ENCODE measurements at regions not wholly inside any gene's neighbourhood (a gene's known extent, or its start where the extent isn't known, plus 50 kb on each side); places are given as distances from the start of the nearest gene placed in this dataset.

GRCh38 chr3:31433679-31433992 is 99.1 kb upstream of the STT3B start:
- CTCF ChIA-PET = no interaction called here
- Histone ChIP-seq H3K4me2 (no peak overlapping the region), H3K4me3 (no peak overlapping the region), H3K9me2 (ENCODE audit: insufficient read depth) (no peaks in the 10 kb centered on the region), H2AFZ (no peak overlapping the region), H3K4me1 (replicated peaks; ENCODE audit: insufficient read depth) (no peaks in the 10 kb centered on the region), H3F3A (ENCODE audit: insufficient read depth, low read depth) (no peaks in the 10 kb centered on the region), H3K9me3 (ENCODE audit: insufficient read depth, low read depth) (no peaks in the 10 kb centered on the region), H3K27ac (no peak overlapping the region), H3K27me3 (ENCODE audit: insufficient read depth, low read depth) (no peaks in the 10 kb centered on the region), H4K20me1 (ENCODE audit: insufficient read depth) (no peaks in the 10 kb centered on the region), H3K36me3 (ENCODE audit: low read depth) (no peaks in the 10 kb centered on the region), H3K79me2 (ENCODE audit: low read depth) (no peaks in the 10 kb centered on the region)
- intact Hi-C loops (cut with micrococcal nuclease; ENCODE audit: unreplicated experiment) = no loop called here
- POLR2A ChIA-PET (ENCODE audit: unreplicated experiment) = no interaction called here
- BruUV-seq (replicated peaks) = no TSS peak
- DNase-seq = no peak
- no peak for TF ChIP-seq EZH2 (IDR thresholded peaks at IDR 0.05; ENCODE audit: low read depth)
- no peak for TF ChIP-seq CTCF (conservative IDR thresholded peaks at IDR 0.05)

GRCh38 chr3:31434819-31435218 is 97.9 kb upstream of the STT3B start:
- Histone ChIP-seq H3K79me2 (ENCODE audit: low read depth) (no peaks in the 10 kb centered on the region), H3K27me3 (ENCODE audit: insufficient read depth, low read depth) (no peaks in the 10 kb centered on the region), H3K36me3 (ENCODE audit: low read depth) (no peaks in the 10 kb centered on the region), H3F3A (ENCODE audit: insufficient read depth, low read depth) (no peaks in the 10 kb centered on the region), H3K27ac (no peak overlapping the region), H4K20me1 (ENCODE audit: insufficient read depth) (no peaks in the 10 kb centered on the region), H3K9me3 (ENCODE audit: insufficient read depth, low read depth) (no peaks in the 10 kb centered on the region), H3K4me3 (no peak overlapping the region), H3K9me2 (ENCODE audit: insufficient read depth) (no peaks in the 10 kb centered on the region), H3K4me1 (replicated peaks; ENCODE audit: insufficient read depth) (no peaks in the 10 kb centered on the region), H2AFZ (no peak overlapping the region), H3K4me2 (no peak overlapping the region)
- POLR2A ChIA-PET (ENCODE audit: unreplicated experiment) = no interaction called here
- TF ChIP-seq CTCF (conservative IDR thresholded peaks at IDR 0.05) = no peak
- no peak for TF ChIP-seq EZH2 (IDR thresholded peaks at IDR 0.05; ENCODE audit: low read depth)
- intact Hi-C loops (cut with micrococcal nuclease; ENCODE audit: unreplicated experiment) = no loop called here
- no TSS peak for BruUV-seq (replicated peaks)
- CTCF ChIA-PET = no interaction called here
- no peak for DNase-seq

- ChIA-PET POLR2A (ENCODE audit: unreplicated experiment) (no interaction called here), CTCF (no interaction called here)
- H3K9me3 ChIP-seq (ENCODE audit: insufficient read depth, low read depth) = no peaks in the 10 kb centered on the region
- H3K27ac ChIP-seq = no peak overlapping the region
- intact Hi-C loops (cut with micrococcal nuclease; ENCODE audit: unreplicated experiment) = no loop called here
- no peaks in the 10 kb centered on the region for H3F3A ChIP-seq (ENCODE audit: insufficient read depth, low read depth)
- H3K4me3 ChIP-seq = no peak overlapping the region
- H3K9me2 ChIP-seq (ENCODE audit: insufficient read depth) = no peaks in the 10 kb centered on the region
- no peaks in the 10 kb centered on the region for H3K27me3 ChIP-seq (ENCODE audit: insufficient read depth, low read depth)
- BruUV-seq (replicated peaks) = no TSS peak
- H3K36me3 ChIP-seq (ENCODE audit: low read depth) = no peaks in the 10 kb centered on the region
- no peak overlapping the region for H3K4me2 ChIP-seq
- H3K79me2 ChIP-seq (ENCODE audit: low read depth) = no peaks in the 10 kb centered on the region
- no peaks in the 10 kb centered on the region for H3K4me1 ChIP-seq (replicated peaks; ENCODE audit: insufficient read depth)
- no peak for TF ChIP-seq CTCF (conservative IDR thresholded peaks at IDR 0.05)
- no peak for TF ChIP-seq EZH2 (IDR thresholded peaks at IDR 0.05; ENCODE audit: low read depth)
- H4K20me1 ChIP-seq (ENCODE audit: insufficient read depth) = no peaks in the 10 kb centered on the region
- H2AFZ ChIP-seq = no peak overlapping the region
- no peak for DNase-seq
These were observed 95.9 kb upstream of the STT3B start for GRCh38 chr3:31436830-31437229.
